Colonic mucosa (tissue), 4 donors: ENCODE measurements at regions not wholly inside any gene's neighbourhood (a gene's known extent, or its start where the extent isn't known, plus 50 kb on each side); places are given as distances from the start of the nearest gene placed in this dataset.

Source experiments
- DNase-seq: peaks from one replicate; pipeline ENCODE4 v3.0.0-alpha.2; 2020
- H3K27ac ChIP-seq: fragments of 200-600 bp; one replicate; pipeline ENCODE4 v1.8.0; 2021
- H3K27me3 ChIP-seq: fragments of 200-600 bp; one replicate; pipeline ENCODE4 v1.8.0; 2021
- H3K36me3 ChIP-seq: fragments of 200-600 bp; one replicate; pipeline ENCODE4 v1.8.0; 2021
- H3K4me1 ChIP-seq: fragments of 200-600 bp; one replicate; pipeline ENCODE4 v1.8.0; 2021; ENCODE audit warnings: mild to moderate bottlenecking
- H3K4me3 ChIP-seq: fragments of 200-600 bp; one replicate; pipeline ENCODE4 v1.8.0; 2021
- H3K9ac ChIP-seq, 2 donors: one replicate each; pipeline ENCODE4 v1.7.0; 2013; ENCODE audit warnings: control low read depth in 2 of 2, low read depth in 2 of 2, low read length in 2 of 2
- H3K9me3 ChIP-seq: fragments of 200-600 bp; one replicate; pipeline ENCODE4 v1.8.0; 2021
- CTCF ChIP-seq: fragments of 200-600 bp; IDR thresholded peaks from one replicate; pipeline ENCODE4 v1.8.0; 2022; ENCODE audit warnings: antibody characterized with exemption, mild to moderate bottlenecking
- intact Hi-C: fragments of 100-400 bp; cut with DNase I; formaldehyde crosslinking; loops from one replicate; pipeline ENCODE4 v1.14.1; 2022
- donor health status: healthy.
- donor health status: DM: no; HTN: no; CAD: no.
- donor health status: DM: no; HTN: no; CAD: no.

GRCh38 chr5:57947181-57947580, 464.6 kb upstream of the ACTBL2 start:
- Histone ChIP-seq H3K4me1 (no peaks in the 10 kb centered on the region), H3K27ac (no peak overlapping the region), H3K36me3 (no peaks in the 10 kb centered on the region), H3K9me3 (no peaks in the 10 kb centered on the region), H3K4me3 (no peak overlapping the region), H3K9ac (no peak overlapping the region), H3K27me3 (no peaks in the 10 kb centered on the region)
- no peak for TF ChIP-seq CTCF
- no peak for DNase-seq
- intact Hi-C loops = no loop called here

GRCh38 chr5:57940879-57941278, 458.3 kb upstream of the ACTBL2 start:
- Histone ChIP-seq H3K4me1 (no peaks in the 10 kb centered on the region), H3K4me3 (no peak overlapping the region), H3K36me3 (no peaks in the 10 kb centered on the region), H3K9me3 (no peaks in the 10 kb centered on the region), H3K27me3 (no peaks in the 10 kb centered on the region), H3K27ac (no peak overlapping the region), H3K9ac (no peak overlapping the region)
- DNase-seq = no peak
- intact Hi-C loops = no loop called here
- TF ChIP-seq CTCF = no peak

- Histone ChIP-seq H3K27me3 (no peaks in the 10 kb centered on the region), H3K4me1 (no peaks in the 10 kb centered on the region), H3K27ac (no peak overlapping the region), H3K36me3 (no peaks in the 10 kb centered on the region), H3K4me3 (no peak overlapping the region), H3K9ac (no peak overlapping the region), H3K9me3 (no peaks in the 10 kb centered on the region)
- no peak for DNase-seq
- intact Hi-C loops = no loop called here
- TF ChIP-seq CTCF = no peak
These were observed 457.6 kb upstream of the ACTBL2 start for GRCh38 chr5:57940236-57940635.

- TF ChIP-seq CTCF = no peak
- no peaks in the 10 kb centered on the region for H3K9me3 ChIP-seq
- no peaks in the 10 kb centered on the region for H3K27me3 ChIP-seq
- no peak overlapping the region for H3K4me3 ChIP-seq
- no peaks in the 10 kb centered on the region for H3K36me3 ChIP-seq
- no peaks in the 10 kb centered on the region for H3K4me1 ChIP-seq
- H3K27ac ChIP-seq = no peak overlapping the region
- intact Hi-C loops = no loop called here
- H3K9ac ChIP-seq = no peak overlapping the region
- DNase-seq = no peak
These were observed 457.2 kb upstream of the ACTBL2 start for GRCh38 chr5:57939771-57940170.

- Histone ChIP-seq H3K9ac (no peak overlapping the region), H3K36me3 (no peaks in the 10 kb centered on the region), H3K4me3 (no peak overlapping the region), H3K9me3 (no peaks in the 10 kb centered on the region), H3K4me1 (no peaks in the 10 kb centered on the region), H3K27ac (no peak overlapping the region), H3K27me3 (no peaks in the 10 kb centered on the region)
- DNase-seq = no peak
- TF ChIP-seq CTCF = no peak
- intact Hi-C loops = no loop called here
These were observed 456.7 kb upstream of the ACTBL2 start for GRCh38 chr5:57939335-57939734.

- intact Hi-C loops = no loop called here
- DNase-seq = no peak
- Histone ChIP-seq H3K4me3 (no peak overlapping the region), H3K9me3 (no peaks in the 10 kb centered on the region), H3K36me3 (no peaks in the 10 kb centered on the region), H3K4me1 (no peaks in the 10 kb centered on the region), H3K9ac (no peak overlapping the region), H3K27me3 (no peaks in the 10 kb centered on the region), H3K27ac (no peak overlapping the region)
- no peak for TF ChIP-seq CTCF
These were observed 455.6 kb upstream of the ACTBL2 start for GRCh38 chr5:57938174-57938557.
